ENCODE measurements at regions not wholly inside any gene's neighbourhood (a gene's known extent, or its start where the extent isn't known, plus 50 kb on each side); places are given as distances from the start of the nearest gene placed in this dataset.

DNA sequence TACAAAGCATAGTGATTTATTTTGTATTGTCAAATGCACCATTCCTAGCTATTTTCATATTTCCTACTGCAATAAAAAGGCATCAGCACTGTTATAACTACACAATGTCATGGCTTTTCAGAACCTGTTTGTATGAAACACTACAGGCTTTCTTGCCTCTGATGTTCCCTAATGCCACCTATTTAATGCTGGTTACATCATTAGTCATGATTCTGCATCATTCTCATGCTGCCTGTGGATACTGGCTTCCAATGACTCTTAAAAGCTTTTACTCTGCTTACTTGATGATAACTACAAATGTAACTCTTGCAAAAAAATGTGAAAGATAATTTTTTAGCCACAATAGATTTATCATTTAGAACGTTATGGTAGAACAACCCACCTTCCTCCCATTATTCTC lies 529.4 kb downstream of the HTR7 start:
- Histone ChIP-seq H3K27me3 (no peaks in the 10 kb centered on the region), H3K4me1 (no peaks in the 10 kb centered on the region), H3K27ac (no peak overlapping the region), H3K9me3 (no peaks in the 10 kb centered on the region), H3K36me3 (no peaks in the 10 kb centered on the region), H3K4me3 (no peak overlapping the region)
- no peak for DNase-seq
- TF ChIP-seq EP300 (IDR thresholded peaks at IDR 0.05) (no peak), POLR2A (IDR thresholded peaks at IDR 0.05) (no peak), POLR2AphosphoS5 (IDR thresholded peaks at IDR 0.05) (no peak)
- TF ChIP-seq, protein P1, sequence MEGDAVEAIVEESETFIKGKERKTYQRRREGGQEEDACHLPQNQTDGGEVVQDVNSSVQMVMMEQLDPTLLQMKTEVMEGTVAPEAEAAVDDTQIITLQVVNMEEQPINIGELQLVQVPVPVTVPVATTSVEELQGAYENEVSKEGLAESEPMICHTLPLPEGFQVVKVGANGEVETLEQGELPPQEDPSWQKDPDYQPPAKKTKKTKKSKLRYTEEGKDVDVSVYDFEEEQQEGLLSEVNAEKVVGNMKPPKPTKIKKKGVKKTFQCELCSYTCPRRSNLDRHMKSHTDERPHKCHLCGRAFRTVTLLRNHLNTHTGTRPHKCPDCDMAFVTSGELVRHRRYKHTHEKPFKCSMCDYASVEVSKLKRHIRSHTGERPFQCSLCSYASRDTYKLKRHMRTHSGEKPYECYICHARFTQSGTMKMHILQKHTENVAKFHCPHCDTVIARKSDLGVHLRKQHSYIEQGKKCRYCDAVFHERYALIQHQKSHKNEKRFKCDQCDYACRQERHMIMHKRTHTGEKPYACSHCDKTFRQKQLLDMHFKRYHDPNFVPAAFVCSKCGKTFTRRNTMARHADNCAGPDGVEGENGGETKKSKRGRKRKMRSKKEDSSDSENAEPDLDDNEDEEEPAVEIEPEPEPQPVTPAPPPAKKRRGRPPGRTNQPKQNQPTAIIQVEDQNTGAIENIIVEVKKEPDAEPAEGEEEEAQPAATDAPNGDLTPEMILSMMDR (IDR thresholded peaks at IDR 0.05), result no peak
- WGBS, 5 donors, result 56 to 70% (median 69%) methylated on average over 1 of the region's 1 CpG
- intact Hi-C loops (cut with DNase I; ENCODE audit: low total_unique reads), result no loop called here

DNA sequence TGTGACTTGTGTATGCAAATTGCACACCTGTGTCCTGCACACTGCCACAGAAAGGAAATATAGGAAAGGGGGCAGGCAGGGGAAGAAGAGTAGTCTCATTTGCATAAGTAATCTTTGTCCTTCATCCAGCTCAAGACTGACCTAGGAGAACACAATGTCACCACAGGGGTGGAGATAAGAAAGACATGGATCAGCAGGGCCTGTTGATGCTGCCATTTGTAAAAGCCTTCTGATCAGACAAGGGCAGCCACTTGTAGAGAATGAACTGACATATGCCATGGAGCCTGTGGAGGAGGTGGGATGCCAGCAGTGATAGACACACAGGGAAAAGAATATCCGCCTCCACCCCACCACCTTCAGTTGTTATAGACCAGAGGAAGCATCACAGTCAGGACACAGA lies 528.9 kb downstream of the HTR7 start:
- H3K4me3 ChIP-seq, result no peak overlapping the region
- intact Hi-C loops (cut with DNase I; ENCODE audit: low total_unique reads), result no loop called here
- no peaks in the 10 kb centered on the region for H3K36me3 ChIP-seq
- no peaks in the 10 kb centered on the region for H3K27me3 ChIP-seq
- H3K27ac ChIP-seq, result no peak overlapping the region
- no peaks in the 10 kb centered on the region for H3K9me3 ChIP-seq
- DNase-seq, result no peak
- WGBS, 5 donors, result 84 to 96% (median 90%) methylated on average over 1 of the region's 1 CpG
- no peaks in the 10 kb centered on the region for H3K4me1 ChIP-seq
- no peak for TF ChIP-seq POLR2AphosphoS5 (IDR thresholded peaks at IDR 0.05)
- TF ChIP-seq POLR2A (IDR thresholded peaks at IDR 0.05), result no peak
- TF ChIP-seq, protein P1 (IDR thresholded peaks at IDR 0.05), result no peak
- no peak for TF ChIP-seq EP300 (IDR thresholded peaks at IDR 0.05)

DNA sequence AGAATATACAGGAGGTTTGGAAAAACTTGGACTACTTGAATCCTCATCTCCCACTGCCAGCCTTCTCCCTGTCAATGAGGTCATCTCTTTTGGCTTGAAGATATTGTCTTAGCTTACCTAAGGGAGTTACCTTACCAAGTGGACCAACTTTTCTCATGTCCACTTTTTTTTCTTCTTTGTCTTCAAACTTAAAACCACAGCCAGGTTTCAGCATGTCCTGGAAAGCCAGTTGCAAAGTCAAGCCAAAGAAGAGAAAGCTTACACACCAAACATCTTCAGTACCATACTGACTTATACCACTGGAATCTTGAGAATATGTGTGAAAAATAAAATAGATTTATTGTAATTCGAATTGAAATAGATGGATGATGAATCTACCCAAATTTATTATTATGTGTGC lies 520.5 kb downstream of the HTR7 start:
- intact Hi-C loops (cut with DNase I; ENCODE audit: low total_unique reads), result no loop called here
- WGBS, 5 donors, result 46 to 61% (median 56%) methylated on average over 1 of the region's 1 CpG
- H3K27ac ChIP-seq, result no peak overlapping the region

DNA sequence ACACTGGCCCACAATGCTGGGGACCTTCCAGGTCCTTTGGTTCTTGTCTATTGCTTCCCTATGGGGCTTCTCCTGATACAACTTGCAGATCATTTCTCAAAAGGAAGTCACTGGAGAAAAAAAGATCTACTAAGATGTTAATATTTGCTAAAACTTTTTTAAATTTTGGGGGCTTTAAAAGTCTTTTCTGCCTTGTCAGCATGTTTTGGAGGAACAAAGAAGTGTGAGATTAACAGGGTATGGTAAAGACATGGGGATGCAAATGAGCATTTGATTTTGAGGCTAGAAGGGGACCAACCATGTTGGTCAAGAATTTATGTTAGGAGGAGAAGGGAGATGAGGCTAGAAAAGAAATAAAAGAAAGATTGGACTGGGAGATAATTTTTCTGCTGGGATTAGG lies 515.4 kb downstream of the HTR7 start:
- TF ChIP-seq POLR2AphosphoS5 (IDR thresholded peaks at IDR 0.05) (no peak), EP300 (IDR thresholded peaks at IDR 0.05) (no peak), POLR2A (IDR thresholded peaks at IDR 0.05) (no peak)
- TF ChIP-seq, protein P1 (IDR thresholded peaks at IDR 0.05), result no peak
- DNase-seq, result no peak

More for the DNA sequence above, 520.5 kb downstream of the HTR7 start:
- Histone ChIP-seq H3K27me3 (no peaks in the 10 kb centered on the region), H3K4me1 (no peaks in the 10 kb centered on the region), H3K36me3 (no peaks in the 10 kb centered on the region), H3K9me3 (no peaks in the 10 kb centered on the region), H3K4me3 (no peak overlapping the region)
- no peak for TF ChIP-seq EP300 (IDR thresholded peaks at IDR 0.05)
- no peak for TF ChIP-seq POLR2A (IDR thresholded peaks at IDR 0.05)
- no peak for TF ChIP-seq POLR2AphosphoS5 (IDR thresholded peaks at IDR 0.05)
- TF ChIP-seq, protein P1 (IDR thresholded peaks at IDR 0.05), result no peak
- DNase-seq, result no peak

More for the DNA sequence above, 515.4 kb downstream of the HTR7 start:
- no peak overlapping the region for H3K4me3 ChIP-seq
- no peaks in the 10 kb centered on the region for H3K27me3 ChIP-seq
- no peak overlapping the region for H3K27ac ChIP-seq
- no peaks in the 10 kb centered on the region for H3K36me3 ChIP-seq
- H3K4me1 ChIP-seq, result no peaks in the 10 kb centered on the region
- intact Hi-C loops (cut with DNase I; ENCODE audit: low total_unique reads), result no loop called here
- H3K9me3 ChIP-seq, result no peaks in the 10 kb centered on the region
